IPS DF 6.9 (cell line): ENCODE measurements at regions not wholly inside any gene's neighbourhood (a gene's known extent, or its start where the extent isn't known, plus 50 kb on each side); places are given as distances from the start of the nearest gene placed in this dataset.
"Not testable (repeated sequence)": the region's sequence is repeated elsewhere in the genome, so short reads cannot be mapped to it uniquely, and the experiment has no call there.

Experiments
- DNase-seq: peaks from one replicate; pipeline ENCODE4 v3.0.0-alpha.2; 2013; ENCODE audit warnings: low read depth, low spot score
- H3K27ac ChIP-seq: one replicate; pipeline ENCODE4 v1.5.1; 2013; ENCODE audit warnings: low read length, control low read depth
- H3K27me3 ChIP-seq: 2 replicates; pipeline ENCODE4 v1.6.1; 2013; ENCODE audit warnings: mild to moderate bottlenecking, low read length; ENCODE audit not compliant: control insufficient read depth, insufficient read depth
- H3K36me3 ChIP-seq: 2 replicates; pipeline ENCODE4 v1.6.1; 2013; ENCODE audit warnings: low read length; ENCODE audit not compliant: control insufficient read depth, insufficient read depth
- H3K4me1 ChIP-seq: 2 replicates; pipeline ENCODE4 v1.6.1; 2013; ENCODE audit warnings: low read length; ENCODE audit not compliant: control insufficient read depth, insufficient read depth
- H3K4me3 ChIP-seq: 2 replicates; pipeline ENCODE4 v1.5.1; 2013; ENCODE audit warnings: mild to moderate bottlenecking, low read length
- H3K9me3 ChIP-seq: 2 replicates; pipeline ENCODE4 v1.6.1; 2013; ENCODE audit warnings: low read length, inconsistent platforms; ENCODE audit not compliant: control insufficient read depth, insufficient read depth
- WGBS: extraction: QIAGEN DNeasy Blood & Tissue Kit; methylation state at CpG from one replicate; pipeline ENCODE4 v1.1.7; 2013; ENCODE audit warnings: mixed read lengths, missing lambda C conversion rate; ENCODE audit not compliant: insufficient read length, insufficient coverage; 5-methylcytosine and 5-hydroxymethylcytosine counted together

DNA sequence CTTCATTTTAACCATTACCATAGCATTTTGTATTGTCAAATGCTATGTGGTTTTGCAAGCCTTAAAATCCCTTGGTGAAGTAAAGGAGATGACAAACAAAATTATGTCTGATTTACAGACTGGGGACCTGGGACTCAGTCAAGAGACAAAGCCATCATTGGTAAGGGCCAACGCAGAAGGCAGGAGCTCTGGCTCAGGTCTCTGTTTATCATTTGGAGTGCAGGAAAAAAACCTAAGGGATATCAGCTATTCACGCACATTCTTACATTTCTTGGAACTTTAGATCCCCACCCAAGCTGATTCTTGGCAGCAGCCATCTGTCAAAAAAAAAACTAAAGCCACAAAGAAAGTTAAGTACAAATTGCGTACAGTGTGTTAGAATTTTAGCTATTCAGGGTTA is 731.9 kb downstream of the STPG2 start:
- Histone ChIP-seq H3K36me3 (no peaks in the 10 kb centered on the region), H3K4me1 (no peaks in the 10 kb centered on the region), H3K4me3 (no peak overlapping the region), H3K27ac (no peak overlapping the region), H3K9me3 (no peaks in the 10 kb centered on the region), H3K27me3 (no peaks in the 10 kb centered on the region)
- DNase-seq: no peak
- WGBS: no CpG with 5 or more reads among the region's 3 CpGs

DNA sequence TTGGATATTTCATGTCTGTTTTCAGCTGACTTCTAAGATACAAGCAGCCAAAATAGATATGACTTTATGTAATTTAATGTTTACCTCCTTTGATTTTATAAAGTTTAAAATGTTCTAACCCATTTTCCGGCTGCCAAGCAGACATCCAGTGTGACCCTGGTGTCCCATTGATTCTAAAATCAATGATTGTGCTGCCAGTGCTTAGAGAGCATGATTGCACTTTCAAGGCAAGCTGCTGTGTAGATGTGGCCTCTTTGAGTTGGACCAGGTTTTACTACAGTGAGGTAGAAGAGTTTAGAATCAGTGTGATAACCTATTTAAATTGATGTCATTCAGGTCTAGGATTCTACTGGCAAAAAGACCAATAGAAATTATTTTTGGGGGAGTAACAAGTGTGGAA is 730.9 kb downstream of the STPG2 start:
- no peaks in the 10 kb centered on the region for H3K4me1 ChIP-seq
- no peaks in the 10 kb centered on the region for H3K36me3 ChIP-seq
- DNase-seq: no peak
- no peaks in the 10 kb centered on the region for H3K27me3 ChIP-seq
- H3K27ac ChIP-seq: no peak overlapping the region
- H3K4me3 ChIP-seq: no peak overlapping the region
- no CpG with 5 or more reads among the region's 1 CpG for WGBS
- no peaks in the 10 kb centered on the region for H3K9me3 ChIP-seq

DNA sequence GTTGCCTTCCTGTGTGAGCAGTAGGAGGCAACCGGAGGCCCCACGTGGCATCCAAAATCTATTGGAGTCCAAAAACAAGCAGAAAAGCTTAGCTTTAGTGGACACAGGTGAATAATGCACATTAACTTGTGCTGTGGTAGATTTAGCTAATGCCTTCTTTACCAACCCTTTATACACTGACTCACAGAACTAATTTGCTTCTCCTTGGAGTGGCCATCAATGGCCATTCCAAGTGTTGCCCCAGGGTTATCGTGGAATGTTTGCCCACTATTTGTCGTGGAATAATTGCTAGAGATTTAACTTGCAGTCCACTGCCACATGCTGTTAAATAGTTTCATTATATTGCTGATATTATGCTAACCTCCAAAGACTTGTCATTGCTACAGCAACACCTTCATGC is 729.1 kb downstream of the STPG2 start:
- Histone ChIP-seq H3K27me3 (no peaks in the 10 kb centered on the region), H3K9me3 (no peaks in the 10 kb centered on the region), H3K4me1 (no peaks in the 10 kb centered on the region), H3K4me3 (no peak overlapping the region), H3K27ac (no peak overlapping the region), H3K36me3 (no peaks in the 10 kb centered on the region)
- WGBS: no CpG with 5 or more reads among the region's 4 CpGs
- no peak for DNase-seq

DNA sequence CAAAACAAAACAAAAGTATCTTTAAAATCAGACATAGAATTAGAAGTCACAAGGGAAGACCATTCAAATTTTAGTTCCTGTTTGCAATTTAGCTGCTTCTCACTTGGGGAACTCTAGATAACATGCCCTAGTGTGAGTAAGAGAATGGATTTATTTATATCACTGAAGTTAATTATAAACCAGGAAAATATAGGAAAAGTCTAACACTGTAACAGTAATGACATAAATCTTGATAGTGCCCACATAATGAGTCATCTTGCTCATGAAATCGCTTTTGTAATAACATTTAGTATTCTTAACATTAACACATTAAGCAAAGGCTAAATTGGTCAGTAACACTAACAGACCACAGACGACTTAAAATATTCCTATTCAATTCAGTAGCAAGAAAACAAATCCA is 710.7 kb downstream of the STPG2 start:
- WGBS: no CpG with 5 or more reads among the region's 2 CpGs
- H3K27me3 ChIP-seq: no peaks in the 10 kb centered on the region
- no peaks in the 10 kb centered on the region for H3K9me3 ChIP-seq
- H3K36me3 ChIP-seq: no peaks in the 10 kb centered on the region
- H3K4me1 ChIP-seq: no peaks in the 10 kb centered on the region
- H3K4me3 ChIP-seq: no peak overlapping the region
- H3K27ac ChIP-seq: no peak overlapping the region
- DNase-seq: no peak

DNA sequence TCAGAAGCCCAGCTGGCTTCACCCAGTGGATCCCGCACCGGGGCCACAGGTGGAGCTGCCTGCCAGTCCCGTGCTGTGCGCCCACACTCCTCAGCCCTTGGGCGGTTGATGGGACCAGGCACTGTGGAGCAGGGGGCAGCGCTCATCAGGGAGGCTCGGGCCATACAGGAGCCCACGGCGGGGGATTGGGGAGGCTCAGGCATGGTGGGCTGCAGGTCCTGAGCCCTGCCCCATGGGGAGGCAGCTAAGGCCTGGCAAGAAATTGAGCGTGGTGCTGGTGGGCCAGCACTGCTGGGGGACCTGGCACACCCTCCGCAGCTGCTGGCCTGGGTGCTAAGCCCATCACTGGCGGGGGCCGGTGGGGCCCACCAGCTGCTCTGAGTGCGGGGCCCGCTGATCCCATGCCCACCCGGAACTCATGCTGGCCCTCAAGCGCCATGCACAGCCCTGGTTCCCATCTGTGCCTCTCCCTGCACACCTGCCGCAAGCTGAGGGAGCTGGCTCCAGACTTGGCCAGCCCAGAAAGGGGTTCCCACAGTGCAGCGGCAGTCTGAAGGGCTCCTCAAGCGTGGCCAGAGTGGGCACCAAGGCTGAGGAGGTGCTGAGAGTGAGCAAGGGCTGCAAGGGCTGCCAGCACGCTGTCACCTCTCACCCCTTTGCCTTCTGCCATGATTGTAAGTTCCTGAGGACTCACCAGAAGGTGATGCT is 705.1 kb downstream of the STPG2 start:
- H3K36me3 ChIP-seq, H3K27me3 ChIP-seq, H3K27ac ChIP-seq, H3K4me1 ChIP-seq, H3K4me3 ChIP-seq, DNase-seq, H3K9me3 ChIP-seq: not testable (repeated sequence)
- WGBS: no CpG with 5 or more reads among the region's 21 CpGs

DNA sequence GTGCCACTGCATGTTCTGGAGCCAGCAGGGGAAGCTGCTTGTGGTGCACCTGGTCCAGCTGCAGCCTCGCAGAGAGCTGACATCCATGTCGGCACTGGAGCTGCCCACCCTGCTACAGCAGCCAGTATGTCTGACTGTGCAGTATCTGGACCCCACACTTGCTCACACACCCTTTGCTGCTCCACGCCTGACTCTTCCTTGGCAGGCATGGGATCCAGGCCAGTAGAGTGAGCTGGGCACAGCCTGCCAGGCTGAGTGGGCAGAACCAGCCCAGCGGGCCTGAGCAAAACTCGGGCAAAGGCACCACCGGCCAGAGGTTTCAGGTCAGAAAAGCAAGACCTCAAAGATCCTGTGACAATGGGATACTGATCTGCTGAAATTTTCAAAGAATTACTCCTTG is 690.1 kb downstream of the STPG2 start:
- Histone ChIP-seq H3K36me3 (no peaks in the 10 kb centered on the region), H3K4me3 (no peak overlapping the region), H3K27me3 (no peaks in the 10 kb centered on the region), H3K27ac (no peak overlapping the region), H3K4me1 (no peaks in the 10 kb centered on the region; the same call in 1 of the 2 replicates), H3K9me3 (no peaks in the 10 kb centered on the region)
- no CpG with 5 or more reads among the region's 6 CpGs for WGBS
- no peak for DNase-seq

DNA sequence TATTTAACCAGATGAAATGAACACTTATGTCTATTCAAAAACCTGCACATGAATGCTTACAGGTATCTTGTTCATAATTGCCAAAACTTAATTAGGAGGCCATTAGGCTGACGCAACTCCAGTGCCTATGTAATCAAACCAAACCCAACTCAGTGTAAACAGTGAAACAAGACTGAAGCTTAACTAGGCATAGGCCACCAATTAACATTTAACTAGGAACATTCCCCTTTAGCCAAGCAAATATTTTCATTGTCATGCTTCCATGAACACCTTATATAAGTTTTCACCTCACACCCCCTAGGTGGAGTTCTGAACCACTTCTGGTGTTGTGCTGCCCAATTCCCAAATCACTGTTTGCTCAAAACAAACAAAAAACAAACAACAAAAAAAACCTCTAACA is 686.0 kb downstream of the STPG2 start:
- Histone ChIP-seq H3K4me1 (no peaks in the 10 kb centered on the region; the same call in 1 of the 2 replicates), H3K4me3 (no peak overlapping the region), H3K36me3 (no peaks in the 10 kb centered on the region), H3K9me3 (no peaks in the 10 kb centered on the region), H3K27me3 (no peaks in the 10 kb centered on the region), H3K27ac (no peak overlapping the region)
- no CpG with 5 or more reads among the region's 1 CpG for WGBS
- DNase-seq: no peak

DNA sequence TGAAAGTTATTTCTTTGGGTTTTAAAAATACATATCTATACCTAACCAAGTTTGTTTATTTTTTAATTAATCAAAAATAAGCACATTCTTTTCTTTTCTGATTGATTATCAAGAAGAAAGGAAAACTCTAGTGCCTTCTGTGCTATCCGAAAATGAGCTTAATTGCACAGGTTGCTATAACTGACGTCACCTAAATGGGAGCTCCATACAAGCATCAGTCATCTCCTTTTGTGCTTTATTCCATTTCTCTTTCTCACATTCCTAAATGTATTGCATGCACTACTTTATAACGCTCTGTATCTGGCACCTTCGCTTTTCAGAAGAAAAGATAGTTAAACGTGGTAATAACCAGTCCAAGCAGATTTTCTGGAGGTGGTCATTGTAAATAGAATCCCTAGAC is 675.0 kb downstream of the STPG2 start:
- H3K27ac ChIP-seq: no peak overlapping the region
- H3K4me3 ChIP-seq: no peak overlapping the region
- H3K27me3 ChIP-seq: no peaks in the 10 kb centered on the region
- DNase-seq: no peak
- no peaks in the 10 kb centered on the region for H3K4me1 ChIP-seq
- H3K36me3 ChIP-seq: no peaks in the 10 kb centered on the region
- no CpG with 5 or more reads among the region's 5 CpGs for WGBS
- no peaks in the 10 kb centered on the region for H3K9me3 ChIP-seq

DNA sequence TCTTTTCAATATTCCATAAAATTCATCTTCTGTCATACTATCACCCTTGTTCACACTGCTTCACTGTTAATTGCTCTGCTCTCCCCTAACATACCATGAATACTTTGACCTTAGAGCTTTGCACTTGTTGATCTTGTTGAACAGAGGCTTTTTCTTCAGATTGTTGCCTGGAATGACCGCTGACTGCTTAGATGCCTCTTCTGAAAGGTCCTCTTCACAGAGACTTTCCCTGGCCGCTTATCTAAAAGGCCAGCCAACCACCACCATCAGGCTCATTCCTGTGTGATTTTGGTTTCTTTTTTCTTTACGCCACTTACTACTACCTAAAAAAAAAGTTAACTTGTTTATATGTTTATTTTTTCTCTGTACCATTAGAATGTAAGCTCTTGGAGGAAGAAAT is 667.7 kb downstream of the STPG2 start:
- no peak overlapping the region for H3K4me3 ChIP-seq
- WGBS: no CpG with 5 or more reads among the region's 3 CpGs
- H3K4me1 ChIP-seq: no peaks in the 10 kb centered on the region
- no peak overlapping the region for H3K27ac ChIP-seq
- no peaks in the 10 kb centered on the region for H3K27me3 ChIP-seq
- no peaks in the 10 kb centered on the region for H3K36me3 ChIP-seq
- H3K9me3 ChIP-seq: no peaks in the 10 kb centered on the region
- no peak for DNase-seq

DNA sequence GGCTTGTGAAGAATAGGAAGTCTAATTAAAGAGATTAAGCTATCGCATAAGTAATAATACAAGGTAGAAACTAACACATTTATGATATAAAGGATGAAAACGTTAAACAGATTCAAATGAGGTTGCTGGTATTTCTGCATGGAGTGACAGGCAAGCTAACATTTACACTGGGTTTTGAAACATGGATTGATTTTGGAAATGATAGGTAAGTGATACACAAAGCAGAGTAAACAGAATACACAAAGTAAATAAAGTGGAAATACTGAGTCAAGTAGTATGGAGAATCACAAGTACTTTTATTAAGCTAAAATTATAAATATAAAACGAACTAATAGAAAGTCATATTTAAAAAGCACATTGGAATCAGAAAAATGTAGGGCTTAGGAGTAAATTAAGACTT is 665.3 kb downstream of the STPG2 start:
- no peak overlapping the region for H3K27ac ChIP-seq
- H3K9me3 ChIP-seq: no peaks in the 10 kb centered on the region
- no peaks in the 10 kb centered on the region for H3K27me3 ChIP-seq
- no peaks in the 10 kb centered on the region for H3K4me1 ChIP-seq
- DNase-seq: no peak
- no peak overlapping the region for H3K4me3 ChIP-seq
- no CpG with 5 or more reads among the region's 3 CpGs for WGBS
- H3K36me3 ChIP-seq: no peaks in the 10 kb centered on the region

DNA sequence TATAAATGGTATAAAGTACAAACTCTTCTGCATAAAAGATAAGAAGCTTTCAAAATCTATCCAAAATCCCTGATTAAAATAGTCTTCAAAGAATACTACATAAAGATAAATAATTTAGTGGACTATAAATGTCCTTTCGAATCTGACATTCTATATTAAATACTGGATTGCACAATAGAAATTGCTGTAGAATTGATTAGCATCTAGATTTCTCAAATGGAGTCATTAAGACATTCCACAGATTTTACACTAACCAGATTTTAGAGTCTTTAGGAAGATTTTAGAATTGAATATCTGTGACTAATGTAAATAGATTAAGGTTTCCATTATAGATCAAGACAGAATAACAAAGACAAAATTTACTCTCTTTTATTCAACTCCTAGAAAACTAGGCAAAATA is 663.9 kb downstream of the STPG2 start:
- Histone ChIP-seq H3K27me3 (no peaks in the 10 kb centered on the region), H3K4me3 (no peak overlapping the region), H3K9me3 (no peaks in the 10 kb centered on the region), H3K36me3 (no peaks in the 10 kb centered on the region), H3K27ac (no peak overlapping the region), H3K4me1 (no peaks in the 10 kb centered on the region)
- no peak for DNase-seq
- WGBS: no CpG with 5 or more reads among the region's 1 CpG
